ENCODE measurements at regions not wholly inside any gene's neighbourhood (a gene's known extent, or its start where the extent isn't known, plus 50 kb on each side); places are given as distances from the start of the nearest gene placed in this dataset.
"Not testable (repeated sequence)": the region's sequence is repeated elsewhere in the genome, so short reads cannot be mapped to it uniquely, and the experiment has no call there.

GRCh38 chr3:195986576-195986975, 78.2 kb upstream of the TNK2 start:
- TF ChIP-seq YY1 (IDR thresholded peaks at IDR 0.05; ENCODE audit: insufficient read depth, insufficient read length); ZNF274 (IDR thresholded peaks at IDR 0.05; ENCODE audit: low read depth, low read length): not testable (repeated sequence)

Data from NT2/D1 (cell line).